ENCODE measurements at regions not wholly inside any gene's neighbourhood (a gene's known extent, or its start where the extent isn't known, plus 50 kb on each side); places are given as distances from the start of the nearest gene placed in this dataset.

DNA sequence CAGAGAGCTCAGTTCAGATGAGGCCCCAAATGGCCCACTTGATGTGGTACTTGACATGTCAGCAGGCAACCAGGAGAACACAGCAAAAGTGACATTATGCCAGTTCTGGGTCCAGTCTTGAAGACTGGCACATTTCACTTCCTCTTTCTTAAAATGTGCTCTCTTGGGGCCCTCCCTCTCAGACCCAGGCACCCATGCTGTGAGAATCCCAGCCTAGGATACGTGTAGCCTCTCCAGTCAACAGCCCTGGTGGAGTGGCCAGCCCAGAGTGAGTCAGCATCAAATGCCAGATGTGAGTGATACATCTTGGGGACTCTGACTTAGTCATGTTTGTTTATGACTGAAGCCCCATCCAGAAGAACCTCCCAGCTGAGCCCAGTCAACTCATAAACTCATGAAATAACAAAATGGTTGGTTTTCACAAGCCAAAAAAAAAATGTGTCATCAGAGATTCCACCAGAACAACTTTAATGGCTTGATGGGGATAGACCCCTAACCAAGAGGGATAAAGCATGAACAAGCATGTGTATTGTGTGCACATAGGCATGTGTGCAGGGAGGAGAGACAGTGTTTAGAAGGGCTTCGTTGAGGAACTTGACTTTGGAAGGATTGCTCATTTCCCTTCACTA, 82.5 kb upstream of the TNRC6C start:
- Histone ChIP-seq H3K79me1 (ENCODE audit: low read depth, low read length) (no peaks in the 10 kb centered on the region), H2BK12ac (ENCODE audit: low read depth, low read length) (no peak overlapping the region), H3K23me2 (ENCODE audit: low read depth, low read length) (peaks cover 5% of the 10 kb centered on the region; the same call in 1 of the 2 replicates), H4K5ac (ENCODE audit: insufficient read length, low read depth, low read length) (no peak overlapping the region), H3K14ac (ENCODE audit: insufficient read length) (no peak overlapping the region), H3K36me3 (ENCODE audit: control insufficient read depth in 2 of 4, insufficient read depth in 4 of 4, low read length in 3 of 4) (no peaks in the 10 kb centered on the region), H3K18ac (ENCODE audit: extremely low read depth, low read length) (no peak overlapping the region), H2AK5ac (ENCODE audit: low read depth, low read length) (0 out of 2 replicates have a peak overlapping the region, but pooled peaks have one; percentile 53), H3K4me3 (ENCODE audit: extremely low read depth in 1 of 4, insufficient read depth in 2 of 4, low read depth in 3 of 4, low read length in 4 of 4) (no peak overlapping the region), H4K8ac (ENCODE audit: extremely low read depth, insufficient read depth, low read length) (no peak overlapping the region; the same call in 1 of the 2 replicates), H3K79me2 (ENCODE audit: control insufficient read depth in 1 of 2, insufficient read depth in 2 of 2, low read length in 2 of 2) (no peaks in the 10 kb centered on the region), H2BK15ac (ENCODE audit: low read length) (no peak overlapping the region), H2AFZ (ENCODE audit: low read length) (no peak overlapping the region), H4K91ac (replicated peaks; ENCODE audit: insufficient read length, low read length) (no peak overlapping the region), H3K56ac (replicated peaks; ENCODE audit: insufficient read length, low read depth, low read length) (no peak overlapping the region), H3K23ac (ENCODE audit: insufficient read length) (no peak overlapping the region), H2BK20ac (ENCODE audit: low read length) (no peak overlapping the region), H3K9ac (replicated peaks in 1 of 4; ENCODE audit: extremely low read depth in 1 of 4, low read depth in 3 of 4, low read length in 3 of 4) (no peak overlapping the region), H3K27me3 (replicated peaks in 1 of 4; ENCODE audit: control insufficient read depth in 3 of 4, extremely low read depth in 1 of 4, insufficient read depth in 3 of 4, low read length in 3 of 4) (no peaks in the 10 kb centered on the region; a peak in 1 of 7 replicates), H3K4me1 (replicated peaks in 1 of 4; ENCODE audit: control insufficient read depth in 3 of 4, insufficient read depth in 4 of 4, low read length in 3 of 4) (peaks cover 0 to 4% (median 2%) of the 10 kb centered on the region in 4 experiments; a peak in 3 of 7 replicates), H3K9me3 (ENCODE audit: insufficient read depth in 2 of 2, low read depth in 1 of 2, low read length in 1 of 2) (peaks cover 8 to 10% of the 10 kb centered on the region in 2 experiments; a peak in 2 of 4 replicates), H4K20me1 (replicated peaks in 1 of 2; ENCODE audit: control insufficient read depth in 1 of 2, insufficient read depth in 2 of 2, low read length in 2 of 2) (peaks cover 0 to 4% of the 10 kb centered on the region in 2 experiments), H3K4ac (replicated peaks; ENCODE audit: insufficient read length, low read depth, low read length) (no peak overlapping the region), H2BK120ac (replicated peaks; ENCODE audit: low read depth, low read length) (no peak overlapping the region), H3K27ac (ENCODE audit: low read depth, low read length) (no peak overlapping the region), H2BK5ac (ENCODE audit: low read depth, low read length) (no peak overlapping the region), H3K4me2 (ENCODE audit: insufficient read depth in 1 of 2, low read depth in 2 of 2, low read length in 2 of 2) (no peak overlapping the region)
- ChIA-PET POLR2A (ENCODE audit: partially characterized antibody) (no interaction called here), CTCF (ENCODE audit: partially characterized antibody) (interaction anchor here (1.0 to 2.2 kb wide), 2 partner anchors 15 to 16 kb away, joined by 3 to 9 read pairs; no protein-coding TSS in a partner anchor)
- WGBS, 2 experiments (ENCODE audit: extremely low coverage in 1 of 2, insufficient coverage in 1 of 2, insufficient read length in 1 of 2, insufficient replicate concordance in 2 of 2, low coverage in 1 of 2, low lambda C conversion rate in 2 of 2, missing lambda C conversion rate in 1 of 2), result 85% methylated on average over 2 of the region's 2 CpGs; no CpG with 5 or more reads in 1 of the 2 experiments
- FAIRE-seq, result no peak
- no peak for DNase-seq (ENCODE audit: low read depth in 1 of 2, low spot score in 2 of 2)
- TF ChIP-seq, protein P1, sequence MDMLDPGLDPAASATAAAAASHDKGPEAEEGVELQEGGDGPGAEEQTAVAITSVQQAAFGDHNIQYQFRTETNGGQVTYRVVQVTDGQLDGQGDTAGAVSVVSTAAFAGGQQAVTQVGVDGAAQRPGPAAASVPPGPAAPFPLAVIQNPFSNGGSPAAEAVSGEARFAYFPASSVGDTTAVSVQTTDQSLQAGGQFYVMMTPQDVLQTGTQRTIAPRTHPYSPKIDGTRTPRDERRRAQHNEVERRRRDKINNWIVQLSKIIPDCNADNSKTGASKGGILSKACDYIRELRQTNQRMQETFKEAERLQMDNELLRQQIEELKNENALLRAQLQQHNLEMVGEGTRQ (IDR thresholded peaks at IDR 0.05; ENCODE audit: low read length), result no peak
- TF ChIP-seq CBX5 (IDR thresholded peaks at IDR 0.05; ENCODE audit: low read depth, low read length) (no peak), EGR1 (IDR thresholded peaks at IDR 0.05; ENCODE audit: borderline replicate concordance, low read depth, low read length) (no peak), KDM1A (IDR thresholded peaks at IDR 0.05; ENCODE audit: borderline replicate concordance, low read length) (no peak), HDAC2 (IDR thresholded peaks at IDR 0.05; ENCODE audit: borderline replicate concordance in 1 of 2, low read depth in 2 of 2, low read length in 2 of 2) (no peak), CHD1 (IDR thresholded peaks at IDR 0.05; ENCODE audit: low read depth, low read length) (no peak), TCF12 (IDR thresholded peaks at IDR 0.05; ENCODE audit: low read depth, low read length) (no peak), RAD21 (IDR thresholded peaks at IDR 0.05 in 1 of 2, conservative IDR thresholded peaks at IDR 0.05 in 1 of 2; ENCODE audit: low read depth in 2 of 2, low read length in 2 of 2) (no peak), ZNF274 (IDR thresholded peaks at IDR 0.05; ENCODE audit: borderline replicate concordance, extremely low read depth, low read length) (no peak), SP1 (IDR thresholded peaks at IDR 0.05; ENCODE audit: low read depth, low read length) (no peak)
